ENCODE measurements at regions not wholly inside any gene's neighbourhood (a gene's known extent, or its start where the extent isn't known, plus 50 kb on each side); places are given as distances from the start of the nearest gene placed in this dataset.
"Not testable (repeated sequence)": the region's sequence is repeated elsewhere in the genome, so short reads cannot be mapped to it uniquely, and the experiment has no call there.

- DNase-seq = no peak
These were observed 390.1 kb downstream of the RND3 start for GRCh38 chr2:150097402-150097801.

GRCh38 chr2:150095361-150096095 lies 391.9 kb downstream of the RND3 start:
- DNase-seq = no peak

GRCh38 chr2:150091846-150092245 lies 395.6 kb downstream of the RND3 start:
- no peak for DNase-seq

- DNase-seq = no peak
These were observed 397.4 kb downstream of the RND3 start for GRCh38 chr2:150090031-150090430.

GRCh38 chr2:150088538-150088937 lies 398.9 kb downstream of the RND3 start:
- DNase-seq = no peak

- no peak for DNase-seq
These were observed 402.0 kb downstream of the RND3 start for GRCh38 chr2:150085478-150085877.

- DNase-seq = no peak
These were observed 405.5 kb downstream of the RND3 start for GRCh38 chr2:150081775-150082481.

GRCh38 chr2:150076281-150076680 lies 411.2 kb downstream of the RND3 start:
- no peak for DNase-seq

- no peak for DNase-seq
These were observed 411.6 kb downstream of the RND3 start for GRCh38 chr2:150075831-150076230.

GRCh38 chr2:150066490-150066889 lies 421.0 kb downstream of the RND3 start:
- DNase-seq = no peak

- no peak for DNase-seq
These were observed 423.4 kb downstream of the RND3 start for GRCh38 chr2:150063931-150064548.

- DNase-seq = no peak
These were observed 424.0 kb downstream of the RND3 start for GRCh38 chr2:150063432-150063889.

- DNase-seq = no peak
These were observed 425.1 kb downstream of the RND3 start for GRCh38 chr2:150062416-150062815.

GRCh38 chr2:150060341-150060740 lies 427.1 kb downstream of the RND3 start:
- no peak for DNase-seq

GRCh38 chr2:150059676-150060075 lies 427.8 kb downstream of the RND3 start:
- DNase-seq = not testable (repeated sequence)

GRCh38 chr2:150052457-150052856 lies 435.0 kb downstream of the RND3 start:
- no peak for DNase-seq

GRCh38 chr2:150051004-150051403 lies 436.5 kb downstream of the RND3 start:
- DNase-seq = no peak

- no peak for DNase-seq
These were observed 437.4 kb downstream of the RND3 start for GRCh38 chr2:150050036-150050435.

GRCh38 chr2:150047620-150048222 lies 439.7 kb downstream of the RND3 start:
- no peak for DNase-seq

GRCh38 chr2:150046810-150047209 lies 440.7 kb downstream of the RND3 start:
- no peak for DNase-seq

GRCh38 chr2:150046211-150046610 lies 441.3 kb downstream of the RND3 start:
- DNase-seq = no peak

- DNase-seq = no peak
These were observed 441.9 kb downstream of the RND3 start for GRCh38 chr2:150045601-150046000.

- DNase-seq = no peak
These were observed 444.3 kb downstream of the RND3 start for GRCh38 chr2:150043172-150043500.

All from SHP77 treated with DMSO at 0.1 percent for 48 hours (cell line).